ENCODE measurements at regions not wholly inside any gene's neighbourhood (a gene's known extent, or its start where the extent isn't known, plus 50 kb on each side); places are given as distances from the start of the nearest gene placed in this dataset.

GRCh38 chr1:37085393-37085792 lies 51.1 kb upstream of the GRIK3 start:
- DNase-seq: no peak
- 54 to 64% methylated on average over 6 of the region's 6 CpGs for WGBS, 2 donors
- no peak overlapping the region for H3K4me3 ChIP-seq
- no peaks in the 10 kb centered on the region for H3K36me3 ChIP-seq
- intact Hi-C loops (cut with DNase I): no loop called here
- no peaks in the 10 kb centered on the region for H3K4me1 ChIP-seq
- H3K27me3 ChIP-seq: peaks cover 0 to 21% (median 0%) of the 10 kb centered on the region in 3 donors
- H3K9me3 ChIP-seq: no peaks in the 10 kb centered on the region
- no peak overlapping the region for H3K27ac ChIP-seq
- no peak for TF ChIP-seq EP300 (IDR thresholded peaks at IDR 0.05)
- TF ChIP-seq POLR2AphosphoS5 (IDR thresholded peaks at IDR 0.05): no peak
- TF ChIP-seq CTCF (IDR thresholded peaks at IDR 0.05): no peak
- no peak for TF ChIP-seq POLR2A (IDR thresholded peaks at IDR 0.05)

- TF ChIP-seq EP300 (IDR thresholded peaks at IDR 0.05) (no peak), POLR2AphosphoS5 (IDR thresholded peaks at IDR 0.05) (no peak), CTCF (IDR thresholded peaks at IDR 0.05) (no peak), POLR2A (IDR thresholded peaks at IDR 0.05) (no peak)
- no peak overlapping the region for H3K27ac ChIP-seq
- no peak for DNase-seq
- no peaks in the 10 kb centered on the region for H3K9me3 ChIP-seq
- H3K4me3 ChIP-seq: no peak overlapping the region
- H3K4me1 ChIP-seq: no peaks in the 10 kb centered on the region
- intact Hi-C loops (cut with DNase I): no loop called here
- peaks cover 0 to 21% (median 0%) of the 10 kb centered on the region in 3 donors for H3K27me3 ChIP-seq
- H3K36me3 ChIP-seq: no peaks in the 10 kb centered on the region
- WGBS, 2 donors: 77 to 84% methylated on average over 3 of the region's 3 CpGs
Measured at GRCh38 chr1:37089750-37090149, 55.4 kb upstream of the GRIK3 start.

- peaks cover 0 to 23% (median 0%) of the 10 kb centered on the region in 3 donors for H3K27me3 ChIP-seq
- H3K36me3 ChIP-seq: no peaks in the 10 kb centered on the region
- no peaks in the 10 kb centered on the region for H3K9me3 ChIP-seq
- H3K27ac ChIP-seq: no peak overlapping the region
- TF ChIP-seq EP300 (IDR thresholded peaks at IDR 0.05): no peak
- no peak for TF ChIP-seq POLR2A (IDR thresholded peaks at IDR 0.05)
- no peak for TF ChIP-seq POLR2AphosphoS5 (IDR thresholded peaks at IDR 0.05)
- no peak for TF ChIP-seq CTCF (IDR thresholded peaks at IDR 0.05)
- H3K4me3 ChIP-seq: no peak overlapping the region
- intact Hi-C loops (cut with DNase I): no loop called here
- WGBS, 2 donors: 95 to 96% methylated on average over 2 of the region's 2 CpGs
- no peak for DNase-seq
- H3K4me1 ChIP-seq: no peaks in the 10 kb centered on the region
Measured at GRCh38 chr1:37090671-37091070, 56.4 kb upstream of the GRIK3 start.

GRCh38 chr1:37092937-37093336 lies 58.6 kb upstream of the GRIK3 start:
- H3K9me3 ChIP-seq: no peaks in the 10 kb centered on the region
- H3K4me1 ChIP-seq: no peaks in the 10 kb centered on the region
- no peak overlapping the region for H3K4me3 ChIP-seq
- no peak overlapping the region for H3K27ac ChIP-seq
- no peak for TF ChIP-seq CTCF (IDR thresholded peaks at IDR 0.05)
- H3K27me3 ChIP-seq: peaks cover 0 to 15% (median 0%) of the 10 kb centered on the region in 3 donors
- DNase-seq: no peak
- H3K36me3 ChIP-seq: no peaks in the 10 kb centered on the region
- 51 to 63% methylated on average over 1 of the region's 1 CpG for WGBS, 2 donors
- intact Hi-C loops (cut with DNase I): no loop called here

GRCh38 chr1:37094302-37094701 lies 60.0 kb upstream of the GRIK3 start:
- DNase-seq: no peak
- Histone ChIP-seq H3K36me3 (no peaks in the 10 kb centered on the region), H3K4me1 (no peaks in the 10 kb centered on the region), H3K4me3 (no peak overlapping the region), H3K27ac (no peak overlapping the region), H3K27me3 (peaks cover 0 to 15% (median 0%) of the 10 kb centered on the region in 3 donors), H3K9me3 (no peaks in the 10 kb centered on the region)
- TF ChIP-seq POLR2AphosphoS5 (IDR thresholded peaks at IDR 0.05) (no peak), EP300 (IDR thresholded peaks at IDR 0.05) (no peak), POLR2A (IDR thresholded peaks at IDR 0.05) (no peak), CTCF (IDR thresholded peaks at IDR 0.05) (no peak)
- WGBS, 2 donors: 55 to 56% methylated on average over 6 of the region's 6 CpGs
- intact Hi-C loops (cut with DNase I): no loop called here

Measured in sigmoid colon (tissue), 6 donors.